KBM-7 (cell line): ENCODE measurements at regions not wholly inside any gene's neighbourhood (a gene's known extent, or its start where the extent isn't known, plus 50 kb on each side); places are given as distances from the start of the nearest gene placed in this dataset.
"Not testable (repeated sequence)": the region's sequence is repeated elsewhere in the genome, so short reads cannot be mapped to it uniquely, and the experiment has no call there.

Experiments
- DNase-seq: peaks from one replicate; pipeline ENCODE4 v3.0.0-alpha.2; 2015
- in situ Hi-C: fragments of 300-500 bp; cut with MboI; formaldehyde crosslinking; loops from 2 replicates; pipeline ENCODE4 v1.14.3; 2020; ENCODE audit warnings: low sequenced_read_pairs, low pct_unique_long_range_greater_than_20kb, mixed read lengths

- in situ Hi-C loops = no loop called here
Observed at GRCh38 chr4:81732980-81733379, 261.3 kb upstream of the RASGEF1B start.

GRCh38 chr4:81724925-81725329, 253.2 kb upstream of the RASGEF1B start:
- in situ Hi-C loops = no loop called here
- DNase-seq = no peak

More at GRCh38 chr4:81732980-81733379, 261.3 kb upstream of the RASGEF1B start:
- DNase-seq = no peak

GRCh38 chr4:81723927-81724587, 252.3 kb upstream of the RASGEF1B start:
- in situ Hi-C loops = no loop called here
- DNase-seq = no peak

- in situ Hi-C loops = no loop called here
- DNase-seq = no peak
Observed at GRCh38 chr4:81723019-81723884, 251.5 kb upstream of the RASGEF1B start.

GRCh38 chr4:81722290-81722851, 250.7 kb upstream of the RASGEF1B start:
- in situ Hi-C loops = no loop called here
- DNase-seq = no peak

DNA sequence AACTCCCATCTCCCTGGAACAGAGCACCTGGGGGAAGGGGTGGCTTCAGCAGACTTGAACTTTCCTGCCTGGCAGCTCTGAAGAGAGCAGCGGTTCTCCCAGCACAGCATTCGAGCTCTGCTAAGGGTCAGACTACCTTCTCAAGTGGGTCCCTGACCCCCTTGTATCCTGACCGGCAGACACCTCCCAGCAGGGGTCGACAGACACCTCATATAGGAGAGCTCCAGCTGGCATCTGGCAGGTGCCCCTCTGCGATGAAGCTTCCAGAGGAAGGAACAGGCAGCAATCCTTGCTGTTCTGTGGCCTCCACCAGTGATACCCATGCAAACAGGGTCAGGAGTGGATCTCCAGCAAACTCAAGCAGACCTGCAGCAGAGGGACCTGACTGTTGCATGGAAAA, 244.1 kb upstream of the RASGEF1B start:
- no peak for DNase-seq
- in situ Hi-C loops = no loop called here

DNA sequence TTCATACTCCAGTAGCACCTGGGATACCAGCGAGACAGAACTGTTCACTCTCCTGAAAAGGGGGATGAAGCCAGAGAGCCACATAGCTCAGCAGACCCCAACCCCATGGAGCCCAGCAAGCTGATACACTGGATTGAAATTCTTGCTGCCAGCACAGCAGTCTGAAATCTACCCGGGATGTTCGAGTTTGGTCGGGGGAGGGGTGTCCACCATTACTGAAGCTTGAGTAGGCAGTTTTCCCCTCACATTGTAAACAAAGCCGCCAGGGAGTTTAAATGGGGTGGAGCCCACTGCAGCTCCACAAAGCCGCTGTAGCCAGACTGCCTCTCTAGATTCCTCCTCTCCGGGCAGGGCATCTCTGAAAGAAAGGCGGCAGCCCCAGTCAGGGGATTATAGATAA, 243.7 kb upstream of the RASGEF1B start:
- DNase-seq, in situ Hi-C loops: not testable (repeated sequence)

DNA sequence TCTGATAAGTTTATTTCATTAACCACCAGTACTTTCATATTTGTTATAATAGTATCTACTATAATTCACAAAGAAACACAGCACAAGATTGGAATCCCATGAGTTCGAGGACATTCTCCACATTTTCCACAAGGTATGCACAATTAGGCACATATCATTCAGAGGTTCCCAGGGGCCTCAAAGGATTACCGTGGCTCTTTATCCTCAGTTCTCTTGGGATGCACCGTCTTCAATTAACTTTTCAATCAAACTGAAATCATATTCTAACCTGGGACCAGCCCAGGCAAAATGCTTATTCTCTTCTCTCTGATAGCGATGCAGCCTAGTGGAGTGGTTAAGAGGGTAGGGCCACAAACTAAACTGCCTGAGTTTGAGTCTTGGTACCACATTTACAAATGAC, 242.6 kb upstream of the RASGEF1B start:
- no peak for DNase-seq
- in situ Hi-C loops = no loop called here

GRCh38 chr4:81712714-81713113, 241.0 kb upstream of the RASGEF1B start:
- no peak for DNase-seq
- in situ Hi-C loops = no loop called here

DNA sequence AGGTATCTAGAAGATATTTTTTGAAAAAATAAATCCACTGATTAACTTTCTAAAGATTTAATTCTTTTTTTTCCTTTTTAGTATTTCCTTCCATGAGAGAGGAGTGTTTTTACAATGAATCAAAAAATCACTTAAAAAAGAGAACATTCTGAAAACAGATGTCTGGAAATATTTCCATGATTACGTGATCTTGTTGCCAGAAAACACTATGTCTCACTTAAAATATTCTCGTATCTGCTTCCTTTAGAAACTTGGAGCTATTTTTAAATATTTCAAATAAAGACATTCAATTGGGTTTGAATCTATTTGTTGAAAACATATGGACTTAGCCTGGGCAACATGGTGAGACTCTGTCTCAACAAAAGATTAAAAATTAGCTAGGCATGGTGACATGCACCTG, 232.8 kb upstream of the RASGEF1B start:
- in situ Hi-C loops = no loop called here
- DNase-seq = no peak

- DNase-seq = no peak
- in situ Hi-C loops = no loop called here
Observed at GRCh38 chr4:81700189-81700588, 228.5 kb upstream of the RASGEF1B start.

GRCh38 chr4:81698538-81699296, 227.0 kb upstream of the RASGEF1B start:
- in situ Hi-C loops = no loop called here
- no peak for DNase-seq

DNA sequence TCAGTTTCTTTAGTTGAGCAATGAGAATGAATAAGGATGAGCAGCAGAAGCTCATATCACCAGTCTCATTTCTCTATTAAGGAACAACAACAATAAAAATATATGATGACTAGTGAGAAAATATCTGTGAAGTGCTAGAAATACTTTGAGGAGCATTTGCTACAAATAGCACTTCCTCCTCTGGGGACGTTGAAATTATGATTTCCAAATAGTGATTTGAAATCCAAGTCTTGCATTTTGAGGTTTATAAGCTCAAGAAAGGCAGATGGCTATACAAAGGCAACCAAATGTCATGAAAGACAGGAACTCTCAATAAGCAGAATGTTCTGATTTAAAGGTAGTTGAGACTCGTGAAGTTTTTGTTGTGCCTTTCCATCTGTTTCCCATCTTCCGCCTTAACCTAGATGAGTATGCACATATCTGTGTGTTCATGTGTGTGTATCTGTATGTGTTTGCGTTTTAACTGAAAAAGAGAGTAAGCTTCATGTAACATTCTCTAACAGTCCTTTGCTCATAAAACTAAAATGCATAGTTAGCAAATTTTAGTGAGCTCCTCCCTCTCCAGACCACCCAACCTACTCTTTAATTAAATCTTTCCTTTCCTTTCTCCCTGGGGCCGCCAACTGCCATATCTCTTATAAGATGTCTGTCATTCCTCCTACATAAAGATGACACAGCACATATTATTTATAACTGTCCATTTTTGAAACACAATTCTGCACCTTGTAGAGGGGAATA, 222.6 kb upstream of the RASGEF1B start:
- no peak for DNase-seq
- in situ Hi-C loops = no loop called here

DNA sequence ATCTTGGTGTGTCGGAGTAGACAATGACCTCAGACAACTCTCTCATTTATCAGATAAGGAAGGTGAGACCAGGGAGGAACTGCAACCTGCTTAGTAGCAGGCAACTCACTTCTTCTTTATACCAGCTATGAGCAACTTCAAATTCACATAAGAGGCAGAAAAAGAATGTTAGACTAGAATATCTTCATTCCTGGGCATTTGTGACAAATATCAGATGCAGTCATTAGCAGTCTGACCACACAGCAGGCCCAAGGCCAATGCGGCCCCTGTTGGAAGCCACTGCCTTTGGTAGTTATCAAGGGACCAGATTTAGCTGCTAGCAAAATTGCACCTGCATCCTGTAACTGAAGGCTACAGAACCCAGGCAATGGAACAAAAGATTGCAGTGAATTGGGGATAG, 219.2 kb upstream of the RASGEF1B start:
- DNase-seq = no peak
- in situ Hi-C loops = no loop called here

DNA sequence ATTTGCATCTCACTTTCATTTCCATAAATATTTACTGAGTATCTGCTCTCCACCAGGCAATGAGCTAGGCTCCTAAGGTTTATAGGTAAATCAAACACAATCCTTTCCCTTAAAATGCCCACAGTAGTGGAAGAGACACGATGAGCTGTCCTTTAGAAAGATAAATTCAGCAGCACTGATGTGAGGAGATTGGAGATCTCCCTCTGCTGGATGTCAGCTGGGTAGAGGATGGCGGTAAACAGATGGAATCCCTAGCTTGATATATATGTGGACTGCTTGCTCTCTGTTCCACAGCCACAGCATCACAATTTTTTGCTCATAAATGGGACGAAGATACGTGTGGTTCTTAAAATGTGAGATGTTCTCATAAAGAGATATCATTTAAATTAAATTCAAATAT, 216.4 kb upstream of the RASGEF1B start:
- in situ Hi-C loops = no loop called here
- no peak for DNase-seq

- no peak for DNase-seq
- in situ Hi-C loops = no loop called here
Observed at GRCh38 chr4:81687471-81687870, 215.8 kb upstream of the RASGEF1B start.

- in situ Hi-C loops = no loop called here
Observed at GRCh38 chr4:81685104-81685503, 213.4 kb upstream of the RASGEF1B start.

DNA sequence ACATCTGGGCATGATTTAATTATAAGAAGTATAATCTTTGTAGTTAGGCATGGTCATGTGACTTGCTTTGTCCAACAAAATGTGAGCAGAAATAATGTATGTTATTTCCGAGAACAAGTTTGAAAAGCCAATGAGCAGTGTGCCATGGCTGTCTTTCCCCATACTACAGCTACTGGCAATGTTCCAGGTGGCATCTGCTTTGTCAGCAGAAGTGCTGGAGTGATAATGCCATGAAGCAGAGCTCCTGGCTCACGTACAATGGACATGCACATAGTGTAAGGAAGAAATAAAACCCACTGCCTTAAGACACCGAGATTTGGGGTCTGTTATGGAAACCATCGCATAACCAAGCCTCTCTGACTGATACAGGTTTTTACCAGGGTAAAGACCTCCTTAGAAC, 212.6 kb upstream of the RASGEF1B start:
- no peak for DNase-seq

More at GRCh38 chr4:81685104-81685503, 213.4 kb upstream of the RASGEF1B start:
- DNase-seq = no peak

DNA sequence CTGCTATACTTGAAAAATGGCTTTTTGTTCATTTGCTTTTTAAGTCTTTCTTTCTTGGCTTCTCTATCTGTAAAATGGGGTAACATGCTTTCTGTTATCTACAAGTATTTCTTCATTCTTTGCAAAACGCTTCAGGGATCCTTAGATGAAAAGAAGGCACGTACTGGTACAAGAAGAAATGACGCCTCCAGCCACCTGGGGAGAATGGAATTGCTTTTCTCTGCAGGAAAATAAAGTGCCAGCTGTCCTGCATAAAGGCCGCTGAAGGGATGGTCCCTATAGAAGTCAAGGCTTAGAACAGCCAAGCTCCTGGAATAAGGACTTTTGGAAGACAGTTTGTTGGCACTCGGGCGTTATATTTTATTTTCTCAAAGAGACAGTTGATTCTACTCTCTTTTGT, 210.8 kb upstream of the RASGEF1B start:
- in situ Hi-C loops = no loop called here
- DNase-seq = no peak

More for the DNA sequence above, 212.6 kb upstream of the RASGEF1B start:
- in situ Hi-C loops = no loop called here
